Ascending aorta (tissue), 2 donors: ENCODE measurements at regions not wholly inside any gene's neighbourhood (a gene's known extent, or its start where the extent isn't known, plus 50 kb on each side); places are given as distances from the start of the nearest gene placed in this dataset.

Experiments used
- DNase-seq, 2 donors: peaks; one replicate each; pipeline ENCODE4 v3.0.0-alpha.2; 2019; ENCODE audit warnings: low spot score in 2 of 2
- H3K27ac ChIP-seq, 2 donors: fragments of 200-600 bp; sonication (generic); one replicate each; pipeline ENCODE4 v1.5.1; 2016 to 2017; ENCODE audit warnings: mild to moderate bottlenecking in 1 of 2
- H3K27me3 ChIP-seq: fragments of 200-600 bp; sonication (generic); one replicate; pipeline ENCODE4 v1.5.1; 2017
- H3K36me3 ChIP-seq, 2 donors: fragments of 200-600 bp; sonication (generic); one replicate each; pipeline ENCODE4 v1.5.1; 2016
- H3K4me1 ChIP-seq, 2 donors: fragments of 200-600 bp; sonication (generic); one replicate each; pipeline ENCODE4 v1.5.1; 2016 to 2017; ENCODE audit warnings: mild to moderate bottlenecking in 1 of 2
- H3K4me3 ChIP-seq, 2 donors: fragments of 200-600 bp; sonication (generic); one replicate each; pipeline ENCODE4 v1.5.1; 2016 to 2017; ENCODE audit warnings: mild to moderate bottlenecking in 1 of 2
- H3K9me3 ChIP-seq, 2 donors: fragments of 200-600 bp; sonication (generic); one replicate each; pipeline ENCODE4 v1.5.1; 2016
- CTCF ChIP-seq, 3 experiments: fragments of 200-600 bp in 2 of 3; fragments of 450-650 bp in 1 of 3; sonication (generic) in 2 of 3; IDR thresholded peaks; one replicate each; pipeline ENCODE4 v1.5.1; 2016 to 2019; ENCODE audit warnings: antibody characterized with exemption in 3 of 3, mild to moderate bottlenecking in 1 of 3, moderate library complexity in 1 of 3
- intact Hi-C: fragments of 100-400 bp; cut with DNase I; formaldehyde crosslinking; loops from one replicate; pipeline ENCODE4 v1.15.1; 2023

GRCh38 chr9:38201844-38202243 is 132.8 kb upstream of the SHB start:
- H3K27me3 ChIP-seq: no peaks in the 10 kb centered on the region
- H3K9me3 ChIP-seq: no peaks in the 10 kb centered on the region
- no peak overlapping the region for H3K4me3 ChIP-seq
- H3K27ac ChIP-seq: no peak overlapping the region
- H3K4me1 ChIP-seq: no peaks in the 10 kb centered on the region
- TF ChIP-seq CTCF (IDR thresholded peaks at IDR 0.05): no peak
- no peaks in the 10 kb centered on the region for H3K36me3 ChIP-seq
- DNase-seq: no peak
- intact Hi-C loops: no loop called here

GRCh38 chr9:38200431-38200830 is 131.4 kb upstream of the SHB start:
- intact Hi-C loops: no loop called here
- no peak overlapping the region for H3K27ac ChIP-seq
- no peak overlapping the region for H3K4me3 ChIP-seq
- no peak for TF ChIP-seq CTCF (IDR thresholded peaks at IDR 0.05)
- H3K9me3 ChIP-seq: no peaks in the 10 kb centered on the region
- H3K4me1 ChIP-seq: no peaks in the 10 kb centered on the region
- H3K27me3 ChIP-seq: no peaks in the 10 kb centered on the region
- no peak for DNase-seq
- H3K36me3 ChIP-seq: no peaks in the 10 kb centered on the region

- no peaks in the 10 kb centered on the region for H3K27me3 ChIP-seq
- H3K4me3 ChIP-seq: no peak overlapping the region
- H3K4me1 ChIP-seq: no peaks in the 10 kb centered on the region
- no peaks in the 10 kb centered on the region for H3K36me3 ChIP-seq
- H3K9me3 ChIP-seq: no peaks in the 10 kb centered on the region
- DNase-seq: no peak
- intact Hi-C loops: no loop called here
- TF ChIP-seq CTCF (IDR thresholded peaks at IDR 0.05): no peak
- H3K27ac ChIP-seq: no peak overlapping the region
Observed at GRCh38 chr9:38198140-38198539, 129.1 kb upstream of the SHB start.

GRCh38 chr9:38196714-38197113 is 127.7 kb upstream of the SHB start:
- no peaks in the 10 kb centered on the region for H3K27me3 ChIP-seq
- intact Hi-C loops: no loop called here
- no peak overlapping the region for H3K27ac ChIP-seq
- TF ChIP-seq CTCF (IDR thresholded peaks at IDR 0.05): no peak
- no peaks in the 10 kb centered on the region for H3K4me1 ChIP-seq
- no peaks in the 10 kb centered on the region for H3K9me3 ChIP-seq
- DNase-seq: no peak
- H3K4me3 ChIP-seq: no peak overlapping the region
- no peaks in the 10 kb centered on the region for H3K36me3 ChIP-seq

- intact Hi-C loops: no loop called here
- Histone ChIP-seq H3K36me3 (no peaks in the 10 kb centered on the region), H3K4me3 (no peak overlapping the region), H3K27ac (no peak overlapping the region), H3K9me3 (no peaks in the 10 kb centered on the region), H3K27me3 (no peaks in the 10 kb centered on the region), H3K4me1 (no peaks in the 10 kb centered on the region)
- TF ChIP-seq CTCF (IDR thresholded peaks at IDR 0.05): no peak
- DNase-seq: no peak
Observed at GRCh38 chr9:38195737-38196161, 126.7 kb upstream of the SHB start.

- Histone ChIP-seq H3K4me1 (no peaks in the 10 kb centered on the region), H3K36me3 (no peaks in the 10 kb centered on the region), H3K4me3 (no peak overlapping the region), H3K9me3 (no peaks in the 10 kb centered on the region), H3K27me3 (no peaks in the 10 kb centered on the region), H3K27ac (no peak overlapping the region)
- intact Hi-C loops: no loop called here
- no peak for TF ChIP-seq CTCF (IDR thresholded peaks at IDR 0.05)
- no peak for DNase-seq
Observed at GRCh38 chr9:38194870-38195269, 125.8 kb upstream of the SHB start.
